Activated CD8-positive, alpha-beta memory T cell treated with anti-CD3 and anti-CD28 coated beads, Interleukin-2, amount 50 U/mL, for 1 hour (primary cell): ENCODE measurements at regions not wholly inside any gene's neighbourhood (a gene's known extent, or its start where the extent isn't known, plus 50 kb on each side); places are given as distances from the start of the nearest gene placed in this dataset.
"Not testable (repeated sequence)": the region's sequence is repeated elsewhere in the genome, so short reads cannot be mapped to it uniquely, and the experiment has no call there.

Source experiments
- DNase-seq: peaks from one replicate; pipeline ENCODE4 v3.0.0-alpha.2; 2020; ENCODE audit errors: extremely low read depth

GRCh38 chr2:81073412-81073811, 768.9 kb upstream of the LRRTM1 start:
- no peak for DNase-seq

GRCh38 chr2:81068144-81068543, 763.6 kb upstream of the LRRTM1 start:
- no peak for DNase-seq

GRCh38 chr2:81061016-81061415, 756.5 kb upstream of the LRRTM1 start:
- DNase-seq: no peak

- DNase-seq: no peak
These were observed 746.1 kb upstream of the LRRTM1 start for GRCh38 chr2:81050580-81051095.

- DNase-seq: no peak
These were observed 739.1 kb upstream of the LRRTM1 start for GRCh38 chr2:81043681-81044080.

- no peak for DNase-seq
These were observed 702.6 kb upstream of the LRRTM1 start for GRCh38 chr2:81007104-81007503.

- no peak for DNase-seq
These were observed 698.4 kb upstream of the LRRTM1 start for GRCh38 chr2:81002906-81003305.

GRCh38 chr2:80987466-80987865, 682.9 kb upstream of the LRRTM1 start:
- no peak for DNase-seq

GRCh38 chr2:80969900-80970299, 665.3 kb upstream of the LRRTM1 start:
- no peak for DNase-seq

- DNase-seq: no peak
These were observed 663.9 kb upstream of the LRRTM1 start for GRCh38 chr2:80968450-80968849.

GRCh38 chr2:80947601-80948130, 643.1 kb upstream of the LRRTM1 start:
- DNase-seq: no peak

GRCh38 chr2:80943487-80943886, 638.9 kb upstream of the LRRTM1 start:
- no peak for DNase-seq

- DNase-seq: no peak
These were observed 638.2 kb upstream of the LRRTM1 start for GRCh38 chr2:80942766-80943165.

GRCh38 chr2:80938463-80938862, 633.9 kb upstream of the LRRTM1 start:
- DNase-seq: no peak

- DNase-seq: not testable (repeated sequence)
These were observed 627.3 kb upstream of the LRRTM1 start for GRCh38 chr2:80931820-80932219.

GRCh38 chr2:80930777-80931176, 626.2 kb upstream of the LRRTM1 start:
- DNase-seq: no peak

- DNase-seq: no peak
These were observed 621.6 kb upstream of the LRRTM1 start for GRCh38 chr2:80926168-80926567.

GRCh38 chr2:80896576-80896975, 592.0 kb upstream of the LRRTM1 start:
- no peak for DNase-seq

- no peak for DNase-seq
These were observed 589.9 kb upstream of the LRRTM1 start for GRCh38 chr2:80894486-80894885.

GRCh38 chr2:80893711-80894110, 589.2 kb upstream of the LRRTM1 start:
- DNase-seq: no peak

- DNase-seq: no peak
These were observed 584.5 kb upstream of the LRRTM1 start for GRCh38 chr2:80889009-80889408.

- DNase-seq: no peak
These were observed 583.4 kb upstream of the LRRTM1 start for GRCh38 chr2:80887841-80888378.

- no peak for DNase-seq
These were observed 569.8 kb upstream of the LRRTM1 start for GRCh38 chr2:80874374-80874773.

GRCh38 chr2:80869858-80870438, 565.4 kb upstream of the LRRTM1 start:
- no peak for DNase-seq
